ENCODE measurements at regions not wholly inside any gene's neighbourhood (a gene's known extent, or its start where the extent isn't known, plus 50 kb on each side); places are given as distances from the start of the nearest gene placed in this dataset.

DNA sequence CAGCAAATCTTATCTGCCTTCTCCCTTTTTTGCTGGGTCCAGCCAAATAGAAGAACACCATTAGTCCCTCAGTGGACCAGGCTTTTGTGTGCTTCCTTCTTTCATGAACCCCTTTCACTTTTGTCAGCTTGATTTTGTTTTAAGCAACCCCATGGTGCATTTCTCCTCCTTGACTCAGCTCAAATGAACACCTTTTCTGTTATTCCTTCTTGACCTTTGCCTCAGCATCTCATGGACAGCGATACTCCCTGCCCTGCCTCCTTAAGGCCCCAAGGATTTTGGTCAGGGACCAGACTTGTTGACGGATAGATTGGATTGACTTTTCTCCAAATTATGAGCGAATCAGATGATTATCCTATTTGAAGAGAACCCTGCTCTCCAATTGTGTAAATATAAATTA, 356.6 kb upstream of the USP24 start:
- TF ChIP-seq, protein P1, sequence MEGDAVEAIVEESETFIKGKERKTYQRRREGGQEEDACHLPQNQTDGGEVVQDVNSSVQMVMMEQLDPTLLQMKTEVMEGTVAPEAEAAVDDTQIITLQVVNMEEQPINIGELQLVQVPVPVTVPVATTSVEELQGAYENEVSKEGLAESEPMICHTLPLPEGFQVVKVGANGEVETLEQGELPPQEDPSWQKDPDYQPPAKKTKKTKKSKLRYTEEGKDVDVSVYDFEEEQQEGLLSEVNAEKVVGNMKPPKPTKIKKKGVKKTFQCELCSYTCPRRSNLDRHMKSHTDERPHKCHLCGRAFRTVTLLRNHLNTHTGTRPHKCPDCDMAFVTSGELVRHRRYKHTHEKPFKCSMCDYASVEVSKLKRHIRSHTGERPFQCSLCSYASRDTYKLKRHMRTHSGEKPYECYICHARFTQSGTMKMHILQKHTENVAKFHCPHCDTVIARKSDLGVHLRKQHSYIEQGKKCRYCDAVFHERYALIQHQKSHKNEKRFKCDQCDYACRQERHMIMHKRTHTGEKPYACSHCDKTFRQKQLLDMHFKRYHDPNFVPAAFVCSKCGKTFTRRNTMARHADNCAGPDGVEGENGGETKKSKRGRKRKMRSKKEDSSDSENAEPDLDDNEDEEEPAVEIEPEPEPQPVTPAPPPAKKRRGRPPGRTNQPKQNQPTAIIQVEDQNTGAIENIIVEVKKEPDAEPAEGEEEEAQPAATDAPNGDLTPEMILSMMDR (conservative IDR thresholded peaks at IDR 0.05) = no peak
- no peak for TF ChIP-seq EZH2 (IDR thresholded peaks at IDR 0.05; ENCODE audit: low read depth)
